Heart left ventricle (tissue), 13 donors: ENCODE measurements at regions not wholly inside any gene's neighbourhood (a gene's known extent, or its start where the extent isn't known, plus 50 kb on each side); places are given as distances from the start of the nearest gene placed in this dataset.

Experiments used
- POLR2A ChIP-seq, 2 donors: fragments of 450-650 bp; IDR thresholded peaks; one replicate each; pipeline ENCODE4 v1.6.1; 2017; ENCODE audit warnings: antibody characterized with exemption in 2 of 2, mild to moderate bottlenecking in 2 of 2, moderate library complexity in 2 of 2
- TF ChIP-seq, protein P1 (sequence below), 12 donors: fragments of 200-600 bp; sonication (generic) in 4 of 12; IDR thresholded peaks; one replicate each; pipeline versions ENCODE4 v1.5.0 to v1.8.0; 2018 to 2022; ENCODE audit warnings: antibody characterized with exemption in 12 of 12, mild to moderate bottlenecking in 5 of 12
- donor health status: ischemic (EF 13 %, LVEDD 7.1; RV severe dilation, severe dysfunction).
- donor health status: DM: no; HTN: yes; CAD: no.
- donor health status: DM: no; HTN: no; CAD: no.
- donor health status: ischemic (EF 25% LVEDD 6.9; RV normal size, moderate dysfunction).
- donor health status: ischemic (EF 25% LVEDD 5.7; RV mildly dilated, moderate dysfunction).
- donor health status: ischemic (EF 35%, LVEDD 5.7; RV mildly dilated, moderate dysfunction).
- donor health status: nonischemic (EF 11% LVEDD 7.7; RV severe dilation, severe dysfunction).
- donor health status: DM: yes; HTN: yes; CAD: no.
- donor health status: PGD.
- donor health status: ischemic (EF 29% LVEDD 5.4; RV normal size, mild dysfunction).
- donor health status: nonischemic (EF 23%, LVEDD 6.1; RV moderate dilation, normal function).

DNA sequence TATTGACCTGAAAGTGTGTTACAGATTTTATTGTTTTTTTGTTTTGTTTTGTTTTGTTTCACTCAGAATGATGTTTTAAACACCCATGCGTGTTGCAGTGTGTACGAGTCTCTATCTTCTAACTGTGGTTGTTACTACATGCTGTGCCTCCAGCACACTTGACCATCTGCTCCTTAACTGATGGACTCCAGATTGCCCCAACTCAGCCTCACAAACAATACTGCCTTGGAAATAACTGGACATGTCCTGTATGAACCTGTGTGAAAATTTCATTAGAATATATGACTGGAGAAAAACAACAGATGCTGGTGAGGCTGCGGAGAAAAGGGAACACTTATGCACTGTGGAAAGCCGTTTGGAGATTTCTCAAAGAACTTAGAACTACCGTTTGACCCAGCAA is 68.7 kb upstream of the HAND1 start:
- TF ChIP-seq, protein P1, sequence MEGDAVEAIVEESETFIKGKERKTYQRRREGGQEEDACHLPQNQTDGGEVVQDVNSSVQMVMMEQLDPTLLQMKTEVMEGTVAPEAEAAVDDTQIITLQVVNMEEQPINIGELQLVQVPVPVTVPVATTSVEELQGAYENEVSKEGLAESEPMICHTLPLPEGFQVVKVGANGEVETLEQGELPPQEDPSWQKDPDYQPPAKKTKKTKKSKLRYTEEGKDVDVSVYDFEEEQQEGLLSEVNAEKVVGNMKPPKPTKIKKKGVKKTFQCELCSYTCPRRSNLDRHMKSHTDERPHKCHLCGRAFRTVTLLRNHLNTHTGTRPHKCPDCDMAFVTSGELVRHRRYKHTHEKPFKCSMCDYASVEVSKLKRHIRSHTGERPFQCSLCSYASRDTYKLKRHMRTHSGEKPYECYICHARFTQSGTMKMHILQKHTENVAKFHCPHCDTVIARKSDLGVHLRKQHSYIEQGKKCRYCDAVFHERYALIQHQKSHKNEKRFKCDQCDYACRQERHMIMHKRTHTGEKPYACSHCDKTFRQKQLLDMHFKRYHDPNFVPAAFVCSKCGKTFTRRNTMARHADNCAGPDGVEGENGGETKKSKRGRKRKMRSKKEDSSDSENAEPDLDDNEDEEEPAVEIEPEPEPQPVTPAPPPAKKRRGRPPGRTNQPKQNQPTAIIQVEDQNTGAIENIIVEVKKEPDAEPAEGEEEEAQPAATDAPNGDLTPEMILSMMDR (IDR thresholded peaks at IDR 0.05): no peak
- TF ChIP-seq POLR2A (IDR thresholded peaks at IDR 0.05): no peak
